ENCODE measurements at regions not wholly inside any gene's neighbourhood (a gene's known extent, or its start where the extent isn't known, plus 50 kb on each side); places are given as distances from the start of the nearest gene placed in this dataset.
"Not testable (repeated sequence)": the region's sequence is repeated elsewhere in the genome, so short reads cannot be mapped to it uniquely, and the experiment has no call there.

DNA sequence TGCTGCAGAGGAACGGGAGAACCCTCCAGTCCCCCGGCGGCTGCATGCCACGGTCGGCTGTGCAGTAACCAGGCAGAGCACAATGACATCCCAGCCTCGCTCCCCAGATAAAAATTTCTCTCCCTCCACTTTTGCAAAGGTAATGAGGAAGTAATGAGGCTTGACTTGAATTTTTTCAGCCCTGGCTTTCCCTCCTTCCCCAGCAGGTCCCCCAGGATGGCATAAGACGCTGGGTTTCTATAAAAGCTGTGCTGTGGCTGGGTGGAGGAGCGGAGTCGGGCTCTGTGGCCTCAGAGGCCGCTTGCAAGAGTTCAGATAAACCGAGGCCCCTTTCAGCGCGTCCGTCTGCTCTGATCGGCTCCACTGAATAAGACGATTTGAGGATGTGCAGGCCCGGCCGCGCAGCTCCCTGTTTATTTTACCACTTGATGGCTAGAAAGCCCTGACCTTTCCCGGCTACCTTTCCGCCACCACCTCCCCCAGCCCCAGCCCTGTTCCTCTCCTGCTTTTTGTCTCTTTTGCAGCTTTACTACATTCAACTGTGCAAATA is 351.9 kb upstream of the IRX2 start:
- no peak for DNase-seq (ENCODE audit: low spot score)

DNA sequence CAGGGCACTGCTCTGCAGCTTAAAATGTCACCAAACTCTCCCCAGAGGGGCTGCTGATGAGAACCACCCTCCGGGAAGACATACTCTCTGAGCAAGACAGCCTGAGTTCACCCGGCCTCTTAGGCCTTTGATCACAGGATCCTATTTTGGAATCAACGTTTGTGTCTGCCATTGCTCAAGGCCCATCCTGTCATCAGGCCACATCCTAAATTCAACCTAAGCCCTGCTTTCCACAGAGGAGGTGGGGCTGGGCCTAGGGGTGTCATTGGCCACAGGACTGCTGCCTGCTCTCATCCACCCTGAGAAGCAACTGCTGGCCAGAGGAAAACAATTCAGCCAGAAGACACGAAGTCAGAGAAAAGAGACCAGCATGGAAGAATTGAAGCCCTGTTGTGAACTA is 351.1 kb upstream of the IRX2 start:
- no peak for DNase-seq (ENCODE audit: low spot score)

DNA sequence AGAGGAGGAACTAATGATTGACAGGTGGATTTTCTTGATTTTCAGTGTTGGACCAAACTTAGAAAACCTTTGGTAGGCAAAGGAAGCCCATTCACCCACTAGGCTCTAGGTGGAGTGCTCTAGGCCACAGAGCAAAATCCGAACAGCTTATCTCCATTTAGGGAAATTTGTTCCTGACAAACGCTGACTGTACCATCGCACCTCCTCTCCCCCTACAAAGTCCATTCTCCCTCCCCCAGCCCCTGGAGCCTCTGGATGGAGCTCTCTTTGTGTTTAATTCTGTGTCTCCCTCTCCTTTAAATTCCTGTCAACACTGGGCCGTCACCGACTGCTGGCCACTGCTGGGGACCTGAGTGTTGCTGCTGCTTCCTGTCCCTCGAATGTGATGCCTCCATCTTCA is 350.1 kb upstream of the IRX2 start:
- no peak for DNase-seq (ENCODE audit: low spot score)

DNA sequence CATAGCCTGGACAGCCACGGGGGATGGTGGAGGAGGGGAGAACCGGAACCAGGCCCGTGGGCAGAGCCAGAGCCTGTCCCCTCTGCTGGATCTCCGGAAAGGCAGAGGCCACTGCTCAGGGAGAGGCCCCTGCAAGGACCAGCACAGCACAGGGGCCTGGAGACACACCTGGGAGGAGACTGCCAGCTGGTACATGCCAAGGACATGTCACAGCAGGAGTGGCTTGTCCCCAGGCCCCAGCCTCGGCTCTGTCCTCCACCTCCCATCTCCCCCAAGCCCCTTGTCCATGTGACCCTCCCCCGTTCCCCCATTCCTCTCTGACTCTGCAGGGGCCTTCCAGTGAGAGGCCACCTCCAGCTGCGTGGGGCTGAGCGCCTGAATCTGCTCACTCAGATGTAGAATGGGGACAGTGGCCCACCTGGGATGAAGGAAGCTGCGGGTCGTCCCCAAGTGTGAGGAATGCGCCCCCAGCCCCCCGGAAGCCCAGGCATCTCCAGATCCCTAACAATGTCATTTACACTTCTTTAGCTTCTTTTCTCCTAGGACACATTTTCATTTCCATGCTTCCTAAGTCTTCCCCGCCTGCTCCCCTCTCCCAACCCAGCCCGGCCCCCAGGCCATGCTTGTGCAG is 349.6 kb upstream of the IRX2 start:
- DNase-seq (ENCODE audit: low spot score): no peak

DNA sequence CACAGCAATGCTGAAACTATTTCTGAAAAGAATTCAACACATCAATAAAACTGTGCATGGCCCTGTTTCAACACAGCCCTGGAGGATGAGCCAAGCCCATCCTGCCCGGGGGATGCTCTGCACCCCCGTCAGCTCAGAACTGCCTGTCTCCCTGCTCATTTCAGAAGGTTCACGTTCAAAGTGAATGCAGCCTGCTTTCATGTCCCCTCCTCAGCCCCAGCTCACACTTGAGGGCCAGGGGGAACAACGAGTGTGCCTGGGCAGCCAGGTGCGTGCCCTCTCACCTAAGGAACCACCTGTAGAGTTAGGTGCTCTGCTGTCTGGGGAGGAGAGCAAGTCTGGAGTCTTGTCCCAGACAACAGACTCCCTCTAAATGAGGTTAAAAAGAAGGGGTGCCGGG is 348.5 kb upstream of the IRX2 start:
- DNase-seq (ENCODE audit: low spot score): no peak

DNA sequence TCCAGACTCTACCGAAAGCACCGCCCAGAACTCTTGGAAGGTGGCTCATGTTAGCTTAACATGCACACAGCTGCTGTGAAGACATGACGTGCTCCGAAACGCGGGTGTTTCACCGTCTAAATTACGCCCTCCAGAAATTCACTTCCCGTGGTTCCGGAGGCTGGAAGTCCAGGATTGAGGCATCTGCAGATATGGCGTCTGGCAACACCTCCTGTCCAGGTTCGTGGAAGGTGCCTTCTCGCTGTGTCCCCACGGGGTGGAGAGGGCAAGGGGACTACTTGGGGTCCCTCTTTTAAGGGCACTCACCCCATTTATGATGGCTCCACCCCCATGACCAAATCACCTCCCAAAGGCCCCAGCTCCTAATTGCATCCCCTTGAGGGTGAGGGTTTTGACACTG is 348.0 kb upstream of the IRX2 start:
- DNase-seq (ENCODE audit: low spot score): no peak

DNA sequence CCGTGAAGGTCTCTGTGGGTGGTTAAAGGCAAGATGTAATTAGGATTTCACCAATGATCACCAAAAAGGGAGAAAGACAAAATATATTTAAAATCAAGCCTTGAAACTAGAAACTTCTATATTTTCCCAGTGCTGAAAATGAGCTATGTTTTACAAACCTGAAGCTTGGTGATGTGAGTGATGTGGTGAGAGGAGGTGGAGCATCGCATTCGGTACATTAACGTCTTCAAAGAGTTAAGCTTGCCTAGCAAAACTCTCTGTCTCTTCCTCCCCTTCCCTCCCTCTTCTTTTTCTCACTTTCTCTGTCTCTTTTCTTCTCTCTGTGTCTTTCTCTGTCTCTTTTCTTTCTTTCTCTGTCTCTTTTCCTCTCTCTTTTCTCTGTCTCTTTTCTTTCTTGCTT is 347.3 kb upstream of the IRX2 start:
- no peak for DNase-seq (ENCODE audit: low spot score)

DNA sequence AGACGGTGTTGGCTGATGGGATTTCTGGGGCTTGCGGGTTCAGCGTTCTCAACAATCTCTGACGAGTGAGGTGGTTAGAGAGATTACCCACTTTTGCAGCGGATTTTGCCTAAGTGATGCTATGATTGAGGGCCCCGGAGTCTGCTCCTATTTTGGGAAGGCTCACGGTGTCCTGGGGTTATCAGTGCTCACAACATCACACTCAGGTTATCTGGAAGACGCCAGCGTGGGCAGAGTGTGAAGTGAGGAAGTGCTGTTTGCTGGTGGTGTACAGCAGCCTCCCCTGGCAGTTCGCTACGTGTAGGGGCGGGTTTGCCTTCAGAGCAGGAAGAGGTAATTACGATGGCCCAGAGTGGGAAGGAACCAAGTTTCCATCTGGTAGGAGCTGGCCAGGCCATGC is 341.2 kb upstream of the IRX2 start:
- DNase-seq (ENCODE audit: low spot score): no peak

DNA sequence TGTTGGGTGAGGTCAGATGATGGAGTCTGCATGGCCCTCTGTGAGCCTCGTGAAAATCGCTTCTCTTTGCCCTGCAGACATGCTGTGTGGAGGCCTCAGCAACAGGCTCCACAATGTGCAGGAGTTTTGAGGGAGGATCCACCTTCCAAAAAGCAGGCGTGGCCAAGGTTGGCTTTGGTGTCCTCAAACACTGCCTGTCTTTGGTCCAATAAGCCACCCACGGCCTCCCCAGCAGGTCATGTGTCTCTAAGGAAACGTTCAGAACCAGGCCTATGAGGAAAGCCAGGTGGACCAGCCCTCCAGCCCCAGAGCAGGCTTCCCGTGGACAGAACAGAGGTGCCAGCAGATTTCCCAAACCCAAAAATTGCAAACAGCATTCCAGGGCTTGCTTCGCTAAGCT is 340.7 kb upstream of the IRX2 start:
- no peak for DNase-seq (ENCODE audit: low spot score)

DNA sequence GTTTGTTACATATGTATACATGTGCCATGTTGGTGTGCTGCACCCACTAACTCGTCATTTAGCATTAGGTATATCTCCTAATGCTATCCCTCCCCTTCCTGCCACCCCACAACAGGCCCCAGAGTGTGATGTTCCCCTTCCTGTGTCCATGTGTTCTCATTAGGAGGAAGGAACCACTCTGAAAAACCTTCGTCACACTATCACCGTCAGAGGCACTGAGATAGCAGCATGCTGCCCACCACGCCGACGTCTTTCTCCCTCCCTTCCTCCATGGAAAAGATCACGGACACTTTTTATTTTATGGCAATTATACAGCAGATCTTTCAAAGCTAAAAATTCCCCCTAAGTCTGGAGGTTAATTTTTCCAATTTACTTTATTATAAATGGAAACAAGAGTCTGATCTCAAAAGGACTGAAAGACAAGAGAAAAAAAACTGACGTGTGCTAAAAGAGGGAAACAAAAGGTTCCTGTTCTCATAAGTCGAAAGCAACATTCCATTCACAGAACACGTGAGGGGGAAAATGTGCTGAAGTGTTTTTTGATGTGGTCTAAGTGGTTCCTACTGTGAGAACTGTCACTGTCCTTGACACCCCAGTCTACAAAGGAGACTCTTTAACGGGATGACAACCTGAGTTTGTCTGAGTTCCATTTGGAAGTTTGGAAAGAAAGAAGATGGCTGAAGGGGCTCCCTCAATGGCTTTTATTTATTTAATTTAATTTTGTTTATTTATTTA is 339.7 kb upstream of the IRX2 start:
- no peak for DNase-seq (ENCODE audit: low spot score)

DNA sequence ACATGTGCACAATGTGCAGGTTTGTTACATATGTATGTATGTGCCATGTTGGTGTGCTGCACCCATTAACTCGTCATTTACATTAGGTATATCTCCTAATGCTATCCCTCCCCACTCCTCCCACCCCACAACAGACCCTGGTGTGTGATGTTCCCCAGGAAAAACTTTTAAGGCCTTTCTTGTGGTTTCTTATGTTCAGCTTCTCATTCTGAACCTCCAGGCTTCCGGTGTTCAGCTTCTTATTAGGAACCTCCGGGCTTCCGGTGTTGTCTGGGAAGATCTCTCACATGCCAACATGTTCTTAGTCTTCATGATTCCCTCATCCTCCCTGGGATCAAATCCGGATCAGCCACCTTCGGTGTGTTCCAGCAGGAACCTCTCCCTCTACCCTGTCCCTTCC is 338.8 kb upstream of the IRX2 start:
- DNase-seq (ENCODE audit: low spot score): not testable (repeated sequence)

DNA sequence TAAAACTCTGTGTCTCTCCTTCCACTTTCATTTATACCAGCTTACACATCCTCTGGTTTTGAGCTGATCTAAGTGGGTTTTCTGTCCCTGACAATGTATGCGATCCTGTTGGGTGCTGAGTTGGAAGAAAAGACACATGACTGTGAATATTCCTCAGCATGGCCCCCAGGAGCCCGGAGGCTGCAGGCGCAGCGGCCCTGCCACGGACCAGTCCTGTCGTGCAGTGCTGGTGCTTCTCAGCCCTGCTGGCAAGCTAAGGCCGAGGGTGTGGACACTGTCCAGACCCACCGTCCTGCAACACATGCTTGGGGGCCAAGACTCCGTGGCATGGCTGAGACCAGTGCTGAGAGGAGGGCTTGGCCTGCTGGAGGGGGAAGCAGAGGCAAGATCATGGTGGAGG is 328.9 kb upstream of the IRX2 start:
- DNase-seq (ENCODE audit: low spot score): no peak

DNA sequence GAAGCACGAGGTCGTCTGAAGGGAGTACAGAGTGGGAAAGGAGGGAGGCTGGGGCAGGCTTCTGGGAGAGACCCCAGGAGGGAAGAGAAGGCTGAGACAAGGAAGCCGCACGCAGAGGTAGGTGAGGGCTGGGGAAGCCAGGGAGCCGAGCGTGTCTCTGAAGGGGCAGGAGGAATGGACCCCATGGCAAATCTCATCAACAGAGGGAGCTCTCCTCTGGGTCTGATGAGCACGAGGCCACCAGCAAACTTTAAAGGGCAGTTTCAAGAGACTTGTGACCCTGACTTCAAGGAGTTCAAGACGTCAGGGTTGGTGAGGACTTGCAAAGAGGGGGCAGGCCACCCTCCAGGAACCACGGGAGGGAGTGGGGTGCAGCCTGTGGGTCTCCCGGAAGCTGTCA is 326.2 kb upstream of the IRX2 start:
- no peak for DNase-seq (ENCODE audit: low spot score)

DNA sequence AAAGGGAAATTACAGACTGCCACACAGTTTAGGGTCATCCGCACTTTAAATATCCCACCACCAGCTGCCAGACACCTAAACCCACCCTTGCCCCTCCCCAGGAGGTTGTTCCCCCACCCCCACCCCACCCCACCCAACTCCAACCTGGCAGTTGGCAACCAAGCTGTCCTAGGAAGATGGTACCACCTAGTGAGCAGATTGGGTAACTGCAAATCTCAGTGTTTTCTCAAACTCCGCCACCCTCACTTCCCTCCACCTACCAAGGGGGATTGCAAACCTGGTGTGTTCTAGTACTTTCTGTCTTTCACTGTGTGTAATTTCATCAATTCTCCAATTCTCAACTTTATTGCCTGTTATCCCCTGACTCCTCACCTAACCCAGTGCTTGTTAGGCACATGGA is 323.8 kb upstream of the IRX2 start:
- DNase-seq (ENCODE audit: low spot score): no peak

DNA sequence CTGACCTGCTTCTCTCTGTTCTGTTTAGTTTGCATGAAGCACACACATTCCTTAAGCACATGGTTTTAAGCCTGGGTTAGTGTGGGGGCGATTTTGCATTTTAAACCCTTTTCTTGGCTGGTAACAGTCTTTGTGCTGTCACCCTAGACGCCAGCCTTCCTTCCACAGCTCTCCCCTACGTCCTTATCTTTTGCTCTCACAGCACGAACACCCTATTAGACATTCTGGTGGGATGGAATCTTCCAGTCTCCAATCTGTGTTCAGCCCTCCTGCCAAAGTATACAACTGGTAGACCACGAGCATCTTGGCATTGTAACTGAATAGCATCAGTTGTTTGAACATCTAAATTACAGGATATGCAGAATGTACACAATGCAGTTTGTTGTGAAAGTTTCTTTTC is 316.9 kb upstream of the IRX2 start:
- DNase-seq (ENCODE audit: low spot score): no peak

DNA sequence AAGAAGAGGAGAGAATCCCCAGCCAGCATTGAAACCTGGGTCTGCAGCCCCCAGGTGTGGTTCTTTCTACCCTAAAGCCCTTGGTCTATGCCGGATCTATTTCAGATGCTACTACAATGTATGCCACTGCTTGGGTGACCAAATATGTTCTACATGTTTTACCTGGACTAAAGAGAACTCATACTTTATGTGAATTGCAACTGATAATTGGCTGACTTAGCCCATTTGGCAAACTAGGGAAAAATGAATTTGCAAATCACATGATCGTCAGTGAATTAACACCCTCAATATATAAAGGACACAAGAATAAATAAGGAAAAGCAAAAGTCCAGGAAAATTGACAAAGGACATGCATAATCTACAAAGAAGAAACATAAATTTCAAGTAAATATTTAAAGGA is 308.8 kb upstream of the IRX2 start:
- no peak for DNase-seq (ENCODE audit: low spot score)

DNA sequence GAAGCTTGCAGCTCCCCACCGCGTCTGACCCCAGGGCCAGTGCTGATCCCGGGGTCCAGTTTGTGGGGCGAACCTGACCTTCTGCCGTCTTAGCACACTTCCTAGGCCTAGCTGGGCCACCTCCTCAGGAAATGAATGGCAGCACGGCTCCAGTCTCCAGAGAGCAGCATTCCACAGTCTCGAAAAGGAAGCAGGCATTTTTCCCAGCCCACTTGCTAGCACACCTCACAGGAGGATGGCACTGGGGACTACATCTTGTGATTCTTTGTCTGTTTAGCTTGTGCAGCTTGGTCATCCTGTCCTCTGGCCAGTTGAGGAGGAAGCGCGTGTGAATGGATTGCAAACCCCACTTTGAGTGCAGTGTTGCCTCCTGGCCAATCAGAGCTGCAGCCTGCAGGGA is 308.0 kb upstream of the IRX2 start:
- DNase-seq (ENCODE audit: low spot score): no peak

DNA sequence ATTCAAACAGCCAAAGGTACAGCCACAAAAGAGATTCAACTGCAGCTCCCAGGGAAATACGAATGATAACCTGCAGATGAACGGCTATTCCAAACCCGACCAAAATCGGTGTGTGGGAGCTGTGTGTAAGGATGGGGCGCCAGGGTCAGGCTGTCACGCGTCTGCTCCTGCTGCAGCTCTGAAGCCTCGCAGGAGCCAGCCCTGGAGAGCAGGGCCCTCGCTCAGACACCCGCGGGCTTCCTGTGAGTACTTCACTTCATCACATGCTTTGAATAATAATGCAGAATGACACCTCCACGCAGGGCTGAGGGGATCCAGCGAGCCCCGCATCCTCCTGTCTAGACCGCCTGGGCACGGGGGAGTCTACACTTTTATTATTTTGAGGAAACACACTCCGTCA is 307.5 kb upstream of the IRX2 start:
- DNase-seq (ENCODE audit: low spot score): no peak

DNA sequence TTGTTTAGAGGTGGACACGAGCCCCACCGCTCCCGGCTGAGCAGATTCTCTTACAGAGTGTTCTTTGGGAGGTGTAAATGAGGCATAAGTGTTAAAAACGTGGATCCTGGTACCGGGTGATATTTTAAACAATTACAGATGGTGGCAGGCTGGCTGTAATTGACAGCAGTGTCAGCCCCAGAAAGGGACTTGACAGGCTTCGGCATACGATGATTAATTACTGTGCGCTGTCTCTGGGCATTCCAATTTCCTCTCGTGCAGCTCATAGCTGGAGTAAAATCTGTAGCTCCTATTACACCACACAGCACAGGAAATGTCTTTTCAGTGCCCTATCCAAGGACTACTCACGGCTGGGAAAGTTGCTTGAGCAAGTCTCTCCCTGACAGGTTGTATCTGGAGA is 305.4 kb upstream of the IRX2 start:
- DNase-seq (ENCODE audit: low spot score): no peak

DNA sequence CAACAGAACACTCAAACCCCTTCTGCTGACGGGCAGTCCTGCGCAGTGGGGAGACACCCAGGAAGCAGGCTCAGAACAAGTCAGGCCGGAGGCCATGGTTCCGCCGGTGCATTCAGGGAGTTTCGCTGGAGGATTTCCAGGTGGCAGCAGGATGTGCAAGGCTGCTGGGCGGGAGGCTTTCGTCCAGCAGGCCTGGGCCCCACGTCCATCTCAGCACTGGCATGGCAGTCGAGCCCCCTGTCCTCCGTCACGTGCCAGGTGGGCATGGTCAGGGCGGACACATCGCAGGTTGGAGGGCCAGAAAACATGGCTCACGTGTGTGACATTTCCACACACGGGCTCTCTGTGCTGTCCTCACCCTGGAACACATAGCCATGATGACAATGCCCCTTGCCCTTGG is 299.9 kb upstream of the IRX2 start:
- DNase-seq (ENCODE audit: low spot score): no peak

DNA sequence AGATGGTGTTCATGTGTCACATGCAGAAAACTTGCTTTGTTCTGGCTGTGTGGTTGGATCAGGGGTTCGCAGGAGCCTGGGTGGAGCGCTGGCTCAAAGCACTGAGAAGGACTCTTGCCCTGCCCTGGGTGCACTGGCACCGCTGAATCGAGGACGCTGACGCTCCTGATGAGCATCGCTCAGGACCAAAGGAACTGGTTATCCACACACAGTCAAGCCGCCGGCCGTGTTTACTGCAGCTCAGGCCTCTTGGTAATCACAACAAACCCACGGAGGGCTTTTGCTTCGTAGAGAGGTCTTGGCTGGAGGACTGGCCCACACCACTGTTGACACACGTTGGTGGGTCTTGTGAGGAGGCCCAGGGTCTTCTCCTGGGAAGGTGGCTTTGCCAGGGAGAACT is 299.4 kb upstream of the IRX2 start:
- DNase-seq (ENCODE audit: low spot score): no peak

DNA sequence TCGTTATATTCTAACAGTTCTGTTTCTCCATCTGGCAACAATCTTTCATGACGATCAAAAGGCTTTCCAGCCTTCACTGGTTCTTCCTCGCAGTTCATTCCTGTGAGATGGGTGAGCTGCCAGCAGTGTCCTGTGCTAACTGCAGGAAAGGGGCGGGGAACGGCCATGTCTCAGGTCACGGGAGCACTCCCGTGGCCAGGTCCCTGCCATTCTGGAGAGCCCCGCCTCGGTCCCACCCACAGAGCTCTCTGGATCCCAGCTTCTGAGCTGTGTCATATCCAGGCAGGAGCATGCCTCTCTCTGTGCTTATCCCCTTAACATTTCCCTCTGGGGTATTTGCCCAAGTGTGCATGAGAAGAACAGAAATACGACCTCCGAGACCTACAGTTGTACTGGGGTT is 297.8 kb upstream of the IRX2 start:
- DNase-seq (ENCODE audit: low spot score): no peak

DNA sequence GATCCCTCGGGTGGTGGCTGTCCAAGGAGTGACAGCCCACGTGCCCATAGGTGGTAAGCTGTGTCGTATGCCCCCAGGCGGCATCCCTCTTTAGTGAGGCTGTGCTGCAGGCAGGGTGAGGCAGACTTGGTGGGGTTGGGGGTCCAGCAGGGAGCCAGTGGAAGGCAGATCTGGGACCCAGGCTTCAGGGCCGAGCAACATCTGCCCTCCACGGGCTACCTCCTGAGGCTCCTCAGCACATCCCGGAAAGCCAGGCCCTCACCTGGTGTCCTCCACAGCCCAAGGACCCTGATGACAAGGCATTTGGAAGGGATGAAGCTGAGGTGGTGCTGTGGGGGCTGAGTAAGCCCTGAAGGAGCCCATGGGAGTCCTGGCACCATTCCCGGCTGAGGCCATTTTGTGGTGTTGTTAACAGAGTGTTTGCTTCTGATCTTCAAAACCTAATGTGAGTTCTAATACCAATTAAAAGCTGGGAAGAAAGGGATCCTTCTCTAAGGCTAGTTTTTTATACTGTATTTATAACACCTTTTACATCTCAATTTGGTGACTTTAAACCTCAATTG is 295.8 kb upstream of the IRX2 start:
- DNase-seq (ENCODE audit: low spot score): no peak

DNA sequence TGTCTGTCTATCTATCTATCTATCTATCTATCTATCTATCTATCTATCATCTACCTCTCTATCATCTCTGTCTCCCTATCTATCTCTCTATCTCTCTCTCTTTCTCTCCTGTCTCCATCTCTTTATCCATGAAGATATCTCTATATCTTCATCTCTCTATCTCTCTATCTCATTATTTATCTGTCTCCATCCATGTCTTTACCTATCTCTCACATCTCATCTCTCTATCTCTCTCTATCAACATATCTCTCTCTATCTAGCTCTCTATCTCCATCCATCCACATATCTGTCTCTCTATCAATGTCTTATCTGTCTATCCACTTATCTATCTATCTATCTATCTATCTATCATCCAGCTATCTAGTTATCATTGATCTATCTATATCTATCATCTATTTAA is 292.1 kb upstream of the IRX2 start:
- DNase-seq (ENCODE audit: low spot score): no peak
